HCT116 (cell line): ENCODE measurements at regions not wholly inside any gene's neighbourhood (a gene's known extent, or its start where the extent isn't known, plus 50 kb on each side); places are given as distances from the start of the nearest gene placed in this dataset.

ENCODE experiments used
- ATAC-seq: fragments of 200-7000 bp; cut with Tn5 transposase; 2 replicates; pipeline ENCODE4 v1.9.1; 2020; ENCODE audit warnings: mild to moderate bottlenecking, moderate library complexity
- BruUV-seq: library from RNA; stranded (reverse); fragments of 400-500 nt; replicated peaks from 2 replicates; lab custom pipeline; 2021; lab: Mats Ljungman, UMichigan
- CTCF ChIA-PET: fragments of 300-600 bp; sonication (Branson Sonifier 250); formaldehyde crosslinking; loops from one replicate; lab custom pipeline; 2021; ENCODE audit warnings: antibody characterized with exemption; lab: Charles Lee
- POLR2A ChIA-PET: fragments of 300-600, 350-600 bp; sonication (Branson Sonifier 250); formaldehyde crosslinking; loops from one replicate; lab custom pipeline; 2021; ENCODE audit warnings: antibody characterized with exemption; lab: Charles Lee
- RAD21 ChIA-PET, 2 experiments: fragments of 300-600 bp; sonication (Branson Sonifier 250); formaldehyde crosslinking; loops; one replicate each; lab custom pipeline; 2023; ENCODE audit warnings: low total read pairs in 2 of 2; ENCODE audit not compliant: uncharacterized antibody in 2 of 2, unreplicated experiment in 2 of 2, low non-redundant PET in 1 of 2; lab: Charles Lee
- DNase-seq: peaks from one replicate; pipeline ENCODE4 v3.0.0-alpha.2; 2010; ENCODE audit warnings: low read depth, low spot score
- H2AFZ ChIP-seq: fragments of 200-600 bp; shearing (Covaris generic), sonication (generic); 2 replicates; pipeline ENCODE4 v1.6.1; 2017; ENCODE audit warnings: low read depth, mixed run types, mixed read lengths, antibody characterized with exemption, low read length; ENCODE audit not compliant: poor library complexity, severe bottlenecking
- H3K27ac ChIP-seq: 2 replicates; pipeline ENCODE4 v1.5.1; 2012; ENCODE audit warnings: low read depth, low read length
- H3K27me3 ChIP-seq: fragments of 200-600 bp; sonication (generic); 2 replicates; pipeline ENCODE4 v1.6.1; 2016; ENCODE audit warnings: mixed run types, low read length, mixed read lengths; ENCODE audit not compliant: insufficient read depth
- H3K36me3 ChIP-seq, 2 experiments: fragments of 200-500 bp in 1 of 2; fragments of 200-600 bp in 1 of 2; sonication (Bioruptor generic) in 1 of 2; sonication (generic) in 1 of 2; 2 replicates each; pipeline versions ENCODE4 v1.5.1 to v1.6.1; 2014 to 2016; ENCODE audit warnings: low read length in 2 of 2, inconsistent platforms in 1 of 2, mixed read lengths in 1 of 2, mixed run types in 1 of 2; ENCODE audit not compliant: insufficient read depth in 2 of 2, control insufficient read depth in 1 of 2
- H3K4me1 ChIP-seq, 2 experiments: fragments of 200-600 bp in 1 of 2; sonication (generic) in 1 of 2; 2 replicates each; pipeline versions ENCODE4 v1.5.1 to v1.6.1; 2012 to 2017; ENCODE audit warnings: low read length in 2 of 2, inconsistent platforms in 1 of 2, mild to moderate bottlenecking in 1 of 2, mixed read lengths in 1 of 2, mixed run types in 1 of 2, moderate library complexity in 1 of 2; ENCODE audit not compliant: insufficient read depth in 2 of 2, control insufficient read depth in 1 of 2
- H3K4me2 ChIP-seq: fragments of 200-600 bp; sonication (generic); 2 replicates; pipeline ENCODE4 v1.6.1; 2017; ENCODE audit warnings: mixed run types, low read length, mixed read lengths
- H3K4me3 ChIP-seq, 2 experiments: fragments of 200-600 bp in 1 of 2; sonication (generic) in 1 of 2; replicated peaks in 1 of 2; 2 replicates each; pipeline ENCODE4 v1.5.1; 2011 to 2016; ENCODE audit warnings: low read length in 2 of 2, control low read depth in 1 of 2, low read depth in 1 of 2, mild to moderate bottlenecking in 1 of 2, mixed read lengths in 1 of 2, mixed run types in 1 of 2
- H3K79me2 ChIP-seq: fragments of 200-600 bp; sonication (generic); 2 replicates; pipeline ENCODE4 v1.6.1; 2017; ENCODE audit warnings: mild to moderate bottlenecking, mixed run types, low read length, moderate library complexity, mixed read lengths; ENCODE audit not compliant: insufficient read depth
- H3K9ac ChIP-seq: fragments of 200-600 bp; sonication (generic); 2 replicates; pipeline ENCODE4 v1.6.1; 2016; ENCODE audit warnings: low read length, mixed read lengths
- H3K9me2 ChIP-seq: fragments of 200-600 bp; sonication (generic), shearing (Covaris generic); 2 replicates; pipeline ENCODE4 v1.6.1; 2017; ENCODE audit warnings: mixed run types, mild to moderate bottlenecking, moderate library complexity; ENCODE audit not compliant: insufficient read depth
- H3K9me3 ChIP-seq, 2 experiments: fragments of 200-500 bp in 1 of 2; fragments of 200-600 bp in 1 of 2; sonication (Bioruptor generic) in 1 of 2; sonication (generic) in 1 of 2; 2 replicates each; pipeline ENCODE4 v1.6.1; 2014 to 2017; ENCODE audit warnings: low read length in 2 of 2, mixed read lengths in 2 of 2, inconsistent platforms in 1 of 2, low read depth in 1 of 2, mild to moderate bottlenecking in 1 of 2, mixed run types in 1 of 2, moderate library complexity in 1 of 2; ENCODE audit not compliant: control insufficient read depth in 1 of 2, insufficient read depth in 1 of 2
- H4K20me1 ChIP-seq: fragments of 200-600 bp; sonication (generic), shearing (Covaris generic); 2 replicates; pipeline ENCODE4 v1.6.1; 2017; ENCODE audit warnings: mixed run types, mild to moderate bottlenecking, moderate library complexity; ENCODE audit not compliant: insufficient read depth
- CBX3 ChIP-seq: IDR thresholded peaks from 2 replicates; pipeline ENCODE4 v1.6.1; 2012; ENCODE audit warnings: low read depth
- CEBPB ChIP-seq: IDR thresholded peaks from 2 replicates; pipeline ENCODE4 v1.6.1; 2012; ENCODE audit warnings: low read depth
- CTCF ChIP-seq, 3 experiments: fragments of 200-600 bp in 1 of 3; sonication (generic) in 1 of 3; IDR thresholded peaks in 2 of 3; conservative IDR thresholded peaks in 1 of 3; 2 replicates each; pipeline ENCODE4 v1.5.1; 2012 to 2017; ENCODE audit warnings: low read depth in 2 of 3, low read length in 2 of 3, antibody characterized with exemption in 1 of 3, borderline replicate concordance in 1 of 3, control low read depth in 1 of 3, mild to moderate bottlenecking in 1 of 3, mixed read lengths in 1 of 3, mixed run types in 1 of 3, moderate library complexity in 1 of 3; ENCODE audit not compliant: insufficient read depth in 1 of 3
- ELF1 ChIP-seq: IDR thresholded peaks from 2 replicates; pipeline ENCODE4 v1.6.1; 2012; ENCODE audit warnings: low read depth, borderline replicate concordance
- EZH2phosphoT487 ChIP-seq: fragments of 200-600 bp; IDR thresholded peaks from 2 replicates; pipeline ENCODE4 v1.6.1; 2018; ENCODE audit warnings: antibody characterized with exemption, borderline replicate concordance
- POLR2A ChIP-seq: IDR thresholded peaks from 2 replicates; pipeline ENCODE4 v1.7.0; 2011; ENCODE audit warnings: borderline replicate concordance; ENCODE audit not compliant: insufficient read depth, insufficient read length; ENCODE audit errors: extremely low read depth
- RAD21 ChIP-seq: IDR thresholded peaks from 2 replicates; pipeline ENCODE4 v1.6.1; 2012; ENCODE audit warnings: low read depth, mild to moderate bottlenecking
- SIN3A ChIP-seq: IDR thresholded peaks from 2 replicates; pipeline ENCODE4 v1.6.1; 2012; ENCODE audit warnings: low read depth
- SP1 ChIP-seq: IDR thresholded peaks from 2 replicates; pipeline ENCODE4 v1.6.1; 2012; ENCODE audit warnings: low read depth
- SRF ChIP-seq: IDR thresholded peaks from 2 replicates; pipeline ENCODE4 v1.6.1; 2012; ENCODE audit warnings: low read depth
- TCF7L2 ChIP-seq: IDR thresholded peaks from 2 replicates; pipeline ENCODE4 v1.7.0; 2011; ENCODE audit warnings: borderline replicate concordance, inconsistent platforms; ENCODE audit not compliant: insufficient read depth, insufficient read length; ENCODE audit errors: extremely low read depth
- YY1 ChIP-seq: IDR thresholded peaks from 2 replicates; pipeline ENCODE4 v1.6.1; 2011; ENCODE audit warnings: low read length, low read depth, moderate library complexity, mild to moderate bottlenecking; ENCODE audit not compliant: insufficient replicate concordance; ENCODE audit errors: extremely low read depth
- ZNF274 ChIP-seq: fragments of 200-500 bp; sonication (Bioruptor generic); IDR thresholded peaks from 2 replicates; pipeline ENCODE4 v1.6.1; 2014; ENCODE audit warnings: mild to moderate bottlenecking, low read depth, low read length, inconsistent platforms
- intact Hi-C: fragments of 100-400 bp; cut with micrococcal nuclease; formaldehyde crosslinking; loops from 2 replicates; pipeline ENCODE4 v1.10.0; 2022
- TF ChIP-seq, protein P1 (sequence below): IDR thresholded peaks from 2 replicates; pipeline ENCODE4 v1.6.1; 2012; ENCODE audit warnings: low read depth
- TF ChIP-seq, protein P2 (sequence below): IDR thresholded peaks from 2 replicates; pipeline ENCODE4 v1.6.1; 2012

DNA sequence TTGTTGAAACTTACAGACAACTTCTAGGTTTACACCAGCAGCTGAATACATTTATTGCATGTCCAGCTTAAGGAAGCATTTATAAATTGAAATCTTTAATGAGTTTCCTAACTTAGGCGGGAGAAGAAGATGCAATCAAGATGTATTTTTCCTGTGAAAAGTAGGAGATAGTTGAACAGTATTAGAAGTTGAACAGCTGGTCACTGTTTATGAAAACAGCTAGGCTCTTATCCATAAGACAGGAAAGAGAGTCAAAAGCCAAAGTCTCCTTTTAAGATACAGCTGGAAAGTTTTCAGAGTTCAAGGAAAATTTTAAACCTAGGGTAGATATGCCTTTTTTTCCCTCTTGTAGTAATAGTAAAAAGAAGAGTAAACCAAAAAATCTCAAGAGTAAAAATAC lies 236.1 kb upstream of the FERD3L start:
- intact Hi-C loops: no loop called here
- Histone ChIP-seq H3K9ac (no peak overlapping the region), H3K27me3 (no peaks in the 10 kb centered on the region), H3K4me3 (no peak overlapping the region), H3K79me2 (no peaks in the 10 kb centered on the region), H3K4me2 (no peak overlapping the region), H3K9me2 (no peaks in the 10 kb centered on the region), H3K9me3 (no peaks in the 10 kb centered on the region), H2AFZ (no peak overlapping the region), H4K20me1 (no peaks in the 10 kb centered on the region), H3K4me1 (no peaks in the 10 kb centered on the region), H3K36me3 (no peaks in the 10 kb centered on the region), H3K27ac (no peak overlapping the region)
- no peak for ATAC-seq
- RAD21 ChIA-PET: no interaction called here
- DNase-seq: no peak
- POLR2A ChIA-PET: no interaction called here
- TF ChIP-seq EZH2phosphoT487 (no peak), SRF (no peak), CBX3 (no peak), ELF1 (no peak)
- TF ChIP-seq, protein P1, sequence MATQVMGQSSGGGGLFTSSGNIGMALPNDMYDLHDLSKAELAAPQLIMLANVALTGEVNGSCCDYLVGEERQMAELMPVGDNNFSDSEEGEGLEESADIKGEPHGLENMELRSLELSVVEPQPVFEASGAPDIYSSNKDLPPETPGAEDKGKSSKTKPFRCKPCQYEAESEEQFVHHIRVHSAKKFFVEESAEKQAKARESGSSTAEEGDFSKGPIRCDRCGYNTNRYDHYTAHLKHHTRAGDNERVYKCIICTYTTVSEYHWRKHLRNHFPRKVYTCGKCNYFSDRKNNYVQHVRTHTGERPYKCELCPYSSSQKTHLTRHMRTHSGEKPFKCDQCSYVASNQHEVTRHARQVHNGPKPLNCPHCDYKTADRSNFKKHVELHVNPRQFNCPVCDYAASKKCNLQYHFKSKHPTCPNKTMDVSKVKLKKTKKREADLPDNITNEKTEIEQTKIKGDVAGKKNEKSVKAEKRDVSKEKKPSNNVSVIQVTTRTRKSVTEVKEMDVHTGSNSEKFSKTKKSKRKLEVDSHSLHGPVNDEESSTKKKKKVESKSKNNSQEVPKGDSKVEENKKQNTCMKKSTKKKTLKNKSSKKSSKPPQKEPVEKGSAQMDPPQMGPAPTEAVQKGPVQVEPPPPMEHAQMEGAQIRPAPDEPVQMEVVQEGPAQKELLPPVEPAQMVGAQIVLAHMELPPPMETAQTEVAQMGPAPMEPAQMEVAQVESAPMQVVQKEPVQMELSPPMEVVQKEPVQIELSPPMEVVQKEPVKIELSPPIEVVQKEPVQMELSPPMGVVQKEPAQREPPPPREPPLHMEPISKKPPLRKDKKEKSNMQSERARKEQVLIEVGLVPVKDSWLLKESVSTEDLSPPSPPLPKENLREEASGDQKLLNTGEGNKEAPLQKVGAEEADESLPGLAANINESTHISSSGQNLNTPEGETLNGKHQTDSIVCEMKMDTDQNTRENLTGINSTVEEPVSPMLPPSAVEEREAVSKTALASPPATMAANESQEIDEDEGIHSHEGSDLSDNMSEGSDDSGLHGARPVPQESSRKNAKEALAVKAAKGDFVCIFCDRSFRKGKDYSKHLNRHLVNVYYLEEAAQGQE: no peak
- CTCF ChIA-PET: interaction anchor here (0.7 kb wide), 1 partner anchor 257 kb away, joined by 3 read pairs; no protein-coding TSS in a partner anchor
- BruUV-seq: no TSS peak

- Histone ChIP-seq H3K4me1 (no peaks in the 10 kb centered on the region), H3K9me3 (no peaks in the 10 kb centered on the region), H3K79me2 (no peaks in the 10 kb centered on the region), H3K4me2 (no peak overlapping the region), H3K4me3 (no peak overlapping the region), H4K20me1 (no peaks in the 10 kb centered on the region), H2AFZ (no peak overlapping the region), H3K9me2 (no peaks in the 10 kb centered on the region), H3K9ac (no peak overlapping the region), H3K27me3 (no peaks in the 10 kb centered on the region), H3K27ac (no peak overlapping the region), H3K36me3 (no peaks in the 10 kb centered on the region)
- ATAC-seq (no peak), DNase-seq (no peak)
- no TSS peak for BruUV-seq
- CTCF ChIA-PET: no interaction called here
- RAD21 ChIA-PET: no interaction called here
- POLR2A ChIA-PET: no interaction called here
- intact Hi-C loops: no loop called here
- TF ChIP-seq POLR2A (no peak), SIN3A (no peak), SP1 (no peak), CEBPB (no peak), ZNF274 (no peak), TCF7L2 (no peak), RAD21 (no peak), EZH2phosphoT487 (no peak), CTCF (IDR thresholded peaks at IDR 0.05 in 2 of 3, conservative IDR thresholded peaks at IDR 0.05 in 1 of 3; ENCODE audit: borderline replicate concordance in 1 of 3, insufficient read depth in 1 of 3, low read depth in 2 of 3, low read length in 2 of 3) (no peak), YY1 (no peak)
- TF ChIP-seq, protein P2, sequence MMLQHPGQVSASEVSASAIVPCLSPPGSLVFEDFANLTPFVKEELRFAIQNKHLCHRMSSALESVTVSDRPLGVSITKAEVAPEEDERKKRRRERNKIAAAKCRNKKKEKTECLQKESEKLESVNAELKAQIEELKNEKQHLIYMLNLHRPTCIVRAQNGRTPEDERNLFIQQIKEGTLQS: no peak
These were observed 233.1 kb upstream of the FERD3L start for GRCh38 chr7:19378345-19378714.
